ENCODE measurements at regions not wholly inside any gene's neighbourhood (a gene's known extent, or its start where the extent isn't known, plus 50 kb on each side); places are given as distances from the start of the nearest gene placed in this dataset.
"Not testable (repeated sequence)": the region's sequence is repeated elsewhere in the genome, so short reads cannot be mapped to it uniquely, and the experiment has no call there.

DNA sequence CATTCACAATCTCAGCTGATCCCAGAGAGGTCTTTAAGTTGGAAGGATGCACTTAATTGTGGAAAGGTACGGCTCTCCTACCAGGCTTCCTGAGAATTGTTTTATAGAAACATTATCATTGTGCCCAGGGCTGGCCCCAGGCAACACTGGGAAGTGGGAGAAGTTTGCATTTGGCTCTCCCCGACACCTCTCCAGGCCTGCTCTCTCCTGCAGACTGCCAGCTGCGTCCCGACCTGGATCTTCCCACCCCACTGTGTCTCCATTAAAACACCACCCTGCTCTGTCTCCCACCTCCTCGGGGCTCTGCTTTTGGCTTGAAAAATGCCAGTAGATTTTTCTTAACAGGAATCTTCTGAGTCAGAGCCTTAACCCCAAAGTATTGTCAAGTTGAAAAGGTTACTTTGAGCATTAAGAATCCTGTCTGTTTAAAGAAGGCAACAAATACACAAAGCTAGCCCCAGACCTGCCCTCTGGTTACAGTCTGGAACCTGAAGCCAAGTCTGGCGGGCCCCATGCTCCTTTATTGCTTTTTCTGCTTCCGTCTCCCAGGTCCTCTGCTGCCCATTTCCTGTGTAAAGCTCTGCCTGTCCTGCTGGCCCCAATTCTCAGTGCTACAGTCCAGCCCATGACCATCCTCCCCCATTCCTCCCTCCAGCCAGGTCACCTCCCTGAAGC lies 530.2 kb downstream of the SOX6 start:
- no peak for DNase-seq

DNA sequence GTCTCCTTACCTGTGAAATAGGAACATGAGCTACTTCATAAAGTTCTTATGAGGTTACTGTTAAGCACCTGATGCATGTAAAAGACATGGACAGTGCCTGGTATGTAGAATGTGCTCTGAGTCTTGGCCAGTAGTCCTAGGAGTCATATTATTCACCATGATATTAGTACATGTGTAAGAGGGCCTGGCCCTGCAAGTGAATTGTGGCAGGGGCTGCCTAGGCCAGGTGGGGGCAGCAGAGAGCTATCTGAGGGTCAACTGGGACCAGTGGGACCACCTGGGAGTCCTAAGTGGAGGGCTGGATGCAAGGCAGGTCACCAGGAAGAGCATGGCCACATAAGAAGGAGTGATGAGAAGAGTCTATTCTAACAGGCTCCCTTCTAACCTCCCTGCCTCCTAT lies 529.5 kb downstream of the SOX6 start:
- peak; percentile 40 for DNase-seq

DNA sequence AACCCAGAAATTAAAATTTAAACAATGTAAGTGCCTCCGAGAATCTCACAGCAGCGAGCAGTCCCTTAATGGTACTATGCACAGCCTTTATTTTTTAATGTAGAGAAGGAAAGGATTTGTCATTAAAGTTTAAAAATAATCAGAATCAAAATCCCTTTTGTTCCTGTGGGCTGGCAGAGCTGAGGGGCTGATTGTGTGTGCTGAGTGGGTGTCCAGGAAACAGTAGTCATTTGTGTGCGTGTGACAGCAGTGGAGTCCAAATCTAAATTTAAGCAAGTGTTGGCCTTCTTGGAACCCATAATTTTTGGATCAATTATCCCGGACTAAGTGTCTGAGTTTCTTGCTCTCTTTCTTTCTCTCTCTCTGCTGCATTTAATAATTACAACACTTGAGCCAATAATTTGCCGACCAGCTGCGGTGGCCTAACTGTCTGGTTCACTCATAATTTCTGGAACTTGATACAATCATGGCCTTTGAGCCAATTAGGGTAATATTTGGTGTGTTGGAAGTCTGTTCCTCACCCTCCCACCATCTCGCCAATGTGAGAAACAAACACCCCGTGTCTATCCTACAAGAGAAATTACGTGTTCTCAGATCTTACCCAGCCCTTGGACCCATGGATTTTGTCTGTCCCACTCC lies 528.0 kb downstream of the SOX6 start:
- no peak for DNase-seq

DNA sequence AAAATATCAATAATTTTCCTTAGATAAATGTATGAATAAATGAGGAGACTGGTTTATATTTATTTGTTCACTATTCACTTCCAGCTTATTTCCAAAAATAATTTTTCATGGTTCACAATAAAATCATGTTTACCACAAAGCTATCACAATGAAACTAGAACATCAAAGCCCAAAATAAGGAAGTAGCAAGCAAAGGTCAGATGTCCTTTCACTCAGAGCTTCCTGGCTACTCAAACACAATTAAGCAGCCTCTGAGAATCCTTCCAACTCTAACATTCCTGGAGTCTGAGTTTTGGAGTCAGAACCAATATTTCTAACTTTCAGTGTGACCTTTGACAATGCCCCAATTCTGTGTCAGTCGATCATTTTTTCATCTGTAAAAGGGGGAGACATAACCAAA lies 527.0 kb downstream of the SOX6 start:
- no peak for DNase-seq

DNA sequence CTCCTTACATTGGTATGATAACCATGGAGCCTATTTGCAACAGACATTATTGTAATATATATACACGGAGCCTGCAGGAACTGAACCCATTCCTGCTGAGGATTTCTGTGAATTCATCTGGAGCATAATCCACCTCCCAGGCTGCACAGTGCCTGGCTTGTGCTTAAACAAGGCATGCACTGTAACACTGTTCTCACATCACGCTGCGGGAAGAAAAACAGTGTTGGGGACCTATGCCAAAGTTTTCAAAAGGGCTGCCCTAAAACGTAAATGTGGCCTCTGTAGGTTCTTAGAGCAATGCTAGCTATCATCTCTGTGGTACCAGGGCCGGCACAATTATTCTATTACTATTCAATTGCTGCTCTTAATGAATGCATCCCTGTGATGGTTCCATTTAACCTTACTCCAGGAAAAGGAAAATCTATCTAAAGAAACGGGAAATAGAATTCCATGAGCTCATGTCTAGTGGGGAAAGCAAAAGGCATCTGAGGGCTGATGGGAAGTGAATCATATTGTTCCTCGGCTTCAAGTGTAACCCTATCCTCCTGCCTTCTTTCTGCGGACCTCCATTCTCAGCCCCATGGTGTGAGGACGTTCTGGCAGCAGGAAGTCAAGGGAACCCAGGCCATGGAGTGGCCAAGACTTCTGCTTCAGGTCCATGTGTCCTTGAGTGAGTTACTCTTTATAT lies 525.5 kb downstream of the SOX6 start:
- DNase-seq, result no peak

DNA sequence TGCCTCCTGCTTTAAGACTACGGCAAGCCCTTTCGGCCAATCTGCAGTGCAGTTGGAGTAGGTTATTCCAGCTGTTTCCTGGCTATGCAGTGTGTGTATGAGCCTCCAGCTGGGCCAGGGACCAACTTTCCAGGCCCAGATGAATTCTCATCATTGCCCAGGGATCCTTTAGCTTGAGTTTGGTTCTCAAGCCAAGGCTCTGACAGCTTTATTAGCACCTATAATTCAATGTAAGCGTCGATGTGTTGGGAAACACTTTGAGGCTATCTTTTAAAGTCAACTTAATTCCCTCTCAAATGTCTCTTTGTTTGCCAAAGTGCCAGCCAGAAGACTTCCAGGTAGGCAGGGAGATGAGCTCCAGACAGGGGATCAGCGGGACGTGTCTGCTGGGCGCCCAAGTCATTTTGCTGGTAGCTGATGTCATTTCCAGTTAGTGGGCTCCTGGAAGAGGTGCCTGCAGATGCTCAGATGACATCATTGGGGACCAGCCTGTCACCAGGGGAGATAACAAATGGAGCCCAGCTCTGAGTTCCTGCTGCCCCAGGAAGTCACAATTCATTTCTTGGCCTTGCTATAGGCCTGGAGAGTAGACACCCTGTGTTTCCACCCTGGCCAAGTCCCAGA lies 520.4 kb downstream of the SOX6 start:
- no peak for DNase-seq

DNA sequence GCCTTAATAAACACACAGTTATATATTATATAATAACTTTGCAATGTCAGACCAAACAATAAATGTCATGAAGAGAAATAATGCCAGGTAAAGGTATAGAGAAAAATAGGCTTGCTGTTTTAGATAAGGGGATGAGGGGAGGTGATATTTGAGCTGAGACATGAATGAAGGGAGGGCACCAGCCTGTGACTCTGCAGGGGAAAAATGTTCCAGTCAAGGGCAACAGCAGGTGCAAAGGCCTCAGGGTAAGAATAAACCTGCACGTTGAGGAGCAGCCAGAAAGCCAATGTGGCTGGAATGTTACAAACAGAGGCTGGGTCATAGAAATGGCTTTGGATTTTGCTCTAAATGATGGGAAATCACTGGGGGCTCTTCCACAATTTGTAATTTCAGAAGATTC lies 519.6 kb downstream of the SOX6 start:
- DNase-seq, result no peak

DNA sequence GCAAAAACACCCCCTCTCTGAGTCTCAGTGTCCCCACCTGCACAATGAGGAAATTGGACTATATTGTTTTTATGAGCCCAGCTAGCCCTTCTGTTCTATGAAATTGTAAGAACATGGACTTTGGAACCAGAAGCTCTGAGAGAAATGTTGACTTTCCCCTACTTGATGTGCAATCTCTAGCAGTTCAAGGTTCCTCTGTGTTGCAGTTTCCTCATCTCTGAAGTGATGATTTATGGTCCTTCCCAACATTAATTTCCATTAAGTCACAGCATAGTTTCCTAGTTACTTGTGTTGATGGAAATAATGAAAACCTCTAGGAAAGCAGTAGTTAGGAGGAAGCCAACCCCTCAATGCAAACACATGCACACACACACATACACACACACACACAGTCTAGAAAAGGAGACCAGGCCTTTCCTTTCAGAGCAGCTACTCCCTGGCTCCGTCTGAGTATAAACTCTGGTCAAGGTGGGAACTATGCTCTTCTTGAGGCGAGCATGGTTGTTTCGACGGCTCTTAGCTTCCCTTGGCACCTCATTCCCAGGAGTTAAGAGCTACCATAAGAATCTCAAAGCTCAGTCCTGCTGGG lies 518.4 kb downstream of the SOX6 start:
- DNase-seq, result no peak

DNA sequence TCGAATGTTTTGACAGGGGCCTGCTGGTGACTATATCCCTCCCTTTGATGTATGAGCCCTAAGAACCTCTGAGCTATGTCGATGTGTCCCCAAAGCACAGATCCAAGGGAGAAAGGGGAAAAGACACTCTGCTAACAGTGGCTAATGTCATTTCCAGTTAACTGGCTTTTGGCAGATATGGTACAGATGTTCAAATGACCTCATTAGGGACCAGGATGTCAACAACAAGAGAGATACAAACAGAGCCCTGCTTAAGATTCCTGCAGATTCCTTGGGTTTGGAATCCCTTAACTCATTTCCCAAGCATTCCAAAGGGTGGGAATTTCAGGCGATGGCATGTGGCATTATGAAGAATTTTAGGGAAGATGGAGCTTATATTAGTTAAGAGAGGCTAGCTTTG lies 517.3 kb downstream of the SOX6 start:
- DNase-seq, result no peak

DNA sequence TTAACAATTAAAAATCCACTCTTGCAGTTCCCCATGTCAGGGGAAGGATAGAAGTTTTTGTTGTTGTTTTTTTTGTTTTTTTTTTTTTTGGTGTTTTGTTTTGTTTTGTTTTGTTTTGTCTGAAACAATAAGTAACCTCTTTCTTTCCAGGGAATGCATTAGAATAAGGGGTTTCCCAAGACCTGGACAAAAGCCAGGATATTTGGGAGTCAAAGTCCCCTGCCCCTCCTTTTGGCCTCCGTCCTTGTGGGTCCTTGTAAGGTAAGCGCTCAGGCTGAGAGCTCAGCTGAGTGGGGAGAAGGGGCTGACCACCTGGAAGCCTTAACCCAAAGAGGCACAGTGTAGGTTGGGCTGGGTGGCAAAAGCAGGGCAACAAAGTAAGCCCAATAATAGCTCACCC lies 515.4 kb downstream of the SOX6 start:
- no peak for DNase-seq

DNA sequence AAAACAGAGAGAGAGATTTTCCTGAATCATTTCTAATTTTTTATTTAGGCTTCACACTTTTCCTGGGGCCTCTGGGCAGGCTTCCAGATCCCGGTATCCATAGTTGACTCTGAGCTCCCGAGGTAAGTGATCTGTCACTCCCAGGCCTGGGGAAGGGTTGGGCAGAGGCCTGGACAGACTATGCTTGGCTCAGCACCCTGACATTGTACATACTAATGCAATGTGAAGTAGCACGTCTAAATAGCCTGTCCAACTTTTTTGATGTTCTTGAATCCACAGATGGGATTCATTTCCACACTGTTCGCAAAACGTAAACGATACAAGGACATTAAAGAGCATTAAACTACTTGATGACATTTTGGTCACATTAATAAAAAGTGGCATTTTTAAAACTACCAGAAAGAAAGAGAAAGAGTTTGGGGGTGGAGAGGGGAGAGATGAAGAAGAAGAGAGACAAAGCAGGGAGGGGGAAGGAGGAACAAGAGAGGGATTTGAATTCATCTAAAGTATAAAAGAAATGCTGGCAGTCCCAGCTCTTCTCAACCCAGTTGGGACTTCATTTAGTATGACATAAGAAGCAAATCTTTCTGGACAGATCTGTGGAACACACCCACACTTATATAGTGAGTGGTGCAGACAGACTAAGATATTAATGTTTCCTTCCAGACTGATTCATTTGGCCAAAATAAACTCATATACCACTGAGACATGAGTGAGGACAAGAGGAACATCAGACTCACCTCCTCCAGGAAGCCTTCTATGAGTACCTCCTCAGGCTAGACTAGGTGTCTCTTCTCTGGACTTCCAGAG lies 514.2 kb downstream of the SOX6 start:
- no peak for DNase-seq

DNA sequence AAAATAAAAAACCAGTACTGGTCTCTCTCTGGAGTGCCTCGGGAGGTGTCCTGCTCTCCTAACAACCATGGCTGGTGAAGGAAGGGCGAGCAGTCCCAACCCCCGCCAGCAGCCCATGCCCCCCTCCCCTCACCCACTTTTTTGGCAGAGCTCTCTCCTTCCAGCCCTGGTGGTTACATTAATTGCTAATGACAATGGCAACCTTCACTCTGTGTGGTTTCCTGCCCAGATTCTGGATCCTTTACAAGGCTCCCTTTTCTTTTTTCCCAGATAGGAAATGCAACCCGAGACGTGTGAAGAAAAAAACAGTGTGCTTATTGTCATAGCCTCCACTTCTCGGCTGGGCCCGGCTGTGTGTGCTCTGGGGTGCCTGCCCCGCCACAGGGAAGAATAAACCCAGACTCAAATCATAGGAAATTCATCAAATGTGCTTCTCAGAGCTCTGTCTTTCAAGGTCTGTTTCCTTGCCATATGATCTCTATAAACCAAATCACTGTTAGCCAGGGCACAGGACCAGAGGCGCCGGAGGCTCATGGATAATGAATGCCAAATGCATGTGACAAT lies 513.0 kb downstream of the SOX6 start:
- no peak for DNase-seq

DNA sequence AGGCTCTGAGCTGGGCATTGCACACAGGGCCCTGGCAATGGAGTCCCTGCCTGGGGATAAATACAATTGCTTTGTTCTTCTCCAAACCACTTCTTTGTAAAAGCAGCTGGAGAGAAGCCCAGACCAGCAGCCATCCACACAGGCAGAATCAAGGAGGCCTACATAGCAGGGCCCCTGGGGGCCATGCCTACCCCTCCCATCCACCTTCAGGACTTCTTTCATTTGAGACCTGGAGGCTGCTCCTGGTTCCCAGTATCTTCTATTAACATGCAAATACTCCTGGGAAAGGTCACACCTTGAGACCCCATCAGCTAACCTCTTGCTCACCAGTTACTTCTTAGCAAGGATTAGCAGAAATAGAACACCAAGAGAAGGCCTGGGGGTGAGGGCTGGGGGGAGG lies 511.1 kb downstream of the SOX6 start:
- no peak for DNase-seq

DNA sequence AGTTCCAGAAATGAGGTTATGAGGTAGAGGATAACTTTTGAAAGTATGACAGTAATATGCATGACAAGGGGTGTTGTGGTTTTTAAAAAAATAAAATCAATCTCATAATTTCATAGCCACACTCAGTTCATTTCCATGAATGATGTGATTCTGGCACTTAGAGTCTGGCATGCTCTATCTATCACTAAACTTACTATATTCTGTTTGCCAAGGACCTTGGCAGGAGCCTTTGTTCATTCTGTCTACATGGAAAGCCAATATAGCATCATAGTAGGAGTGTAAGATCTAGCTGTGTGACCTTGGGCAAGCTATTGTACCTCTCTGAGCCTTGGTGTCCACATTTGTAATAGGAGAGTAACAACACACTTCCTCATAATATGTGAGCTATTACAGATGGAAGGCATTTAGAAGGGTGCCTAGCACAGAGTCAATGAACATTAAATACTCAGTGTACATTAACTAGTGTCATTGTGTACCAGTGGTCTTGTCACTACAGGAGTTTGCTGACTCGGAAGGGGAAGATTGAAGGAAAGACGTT lies 507.6 kb downstream of the SOX6 start:
- DNase-seq, result no peak

DNA sequence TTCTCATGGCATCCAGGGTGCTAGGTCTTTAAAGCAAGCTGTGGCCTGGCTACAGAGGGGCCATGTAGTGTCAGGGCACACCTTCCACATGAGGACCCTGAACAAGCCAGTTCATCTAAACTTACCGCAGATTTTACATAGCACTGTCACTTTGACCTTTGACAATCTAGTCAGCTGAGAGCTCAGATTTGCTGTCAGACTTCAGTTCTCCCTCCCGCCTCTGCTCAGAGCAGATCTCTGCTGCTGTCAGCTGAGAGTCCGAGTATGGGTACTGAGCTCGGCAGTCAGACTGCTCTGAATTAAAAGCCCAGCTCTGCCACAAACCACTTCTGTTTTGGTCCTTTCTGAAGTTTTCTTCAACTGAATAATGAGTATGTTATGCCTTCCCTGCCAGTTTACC lies 507.1 kb downstream of the SOX6 start:
- no peak for DNase-seq

DNA sequence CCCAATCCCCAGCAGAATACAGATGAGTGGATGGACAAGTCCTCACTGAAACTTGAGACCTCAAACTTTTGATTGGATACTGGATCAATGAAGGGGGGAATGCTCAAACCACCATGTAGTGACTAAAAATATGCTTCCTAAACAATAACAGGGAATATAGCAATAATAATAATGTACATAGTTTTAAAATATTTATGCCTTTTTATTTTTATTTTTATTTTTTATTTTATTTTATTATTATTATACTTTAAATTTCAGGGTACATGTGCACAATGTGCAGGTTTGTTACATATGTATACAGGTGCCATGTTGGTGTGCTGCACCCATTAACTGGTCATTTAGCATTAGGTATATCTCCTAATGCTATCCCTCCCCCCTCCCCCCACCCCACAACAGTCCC lies 506.0 kb downstream of the SOX6 start:
- DNase-seq, result not testable (repeated sequence)

DNA sequence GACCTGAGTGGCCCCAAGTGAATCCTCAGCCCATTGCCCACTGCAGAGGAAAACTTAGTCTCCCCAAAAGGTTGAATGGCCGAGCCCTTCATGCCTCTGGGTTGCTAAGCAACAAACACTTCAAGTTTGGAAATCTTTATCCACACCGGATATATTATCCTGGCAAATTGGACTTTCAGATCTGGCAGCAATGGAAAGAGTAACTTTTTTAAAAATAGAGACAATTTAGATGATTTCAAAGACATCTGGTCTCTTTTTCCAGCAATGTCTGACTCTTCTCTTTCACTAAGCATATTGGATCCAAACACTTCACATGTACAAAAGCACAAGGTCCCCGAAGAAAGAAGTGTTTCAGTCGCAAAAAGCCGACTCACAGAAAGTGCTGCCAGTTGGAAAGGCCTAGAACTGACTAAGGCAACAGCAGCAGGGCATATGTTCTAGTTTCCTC lies 505.3 kb downstream of the SOX6 start:
- DNase-seq, result no peak

DNA sequence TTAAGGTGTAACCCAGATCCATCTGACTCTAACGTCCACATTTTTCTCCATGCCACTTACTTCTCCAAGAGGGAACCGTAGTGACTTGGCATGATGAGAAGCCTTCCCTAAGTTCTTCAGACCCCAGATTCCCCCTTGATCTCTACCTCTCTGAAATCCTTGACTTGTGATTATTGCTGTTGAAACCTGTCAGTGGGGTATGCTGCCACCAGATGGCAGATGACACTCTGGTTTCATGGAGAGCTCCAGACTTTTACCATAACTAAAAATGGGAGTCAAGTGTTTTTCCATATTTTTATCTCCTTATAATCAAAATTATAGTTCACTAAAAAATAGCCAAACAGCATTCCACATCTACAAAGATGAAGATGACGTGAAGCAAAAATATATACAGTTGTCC lies 504.2 kb downstream of the SOX6 start:
- no peak for DNase-seq

DNA sequence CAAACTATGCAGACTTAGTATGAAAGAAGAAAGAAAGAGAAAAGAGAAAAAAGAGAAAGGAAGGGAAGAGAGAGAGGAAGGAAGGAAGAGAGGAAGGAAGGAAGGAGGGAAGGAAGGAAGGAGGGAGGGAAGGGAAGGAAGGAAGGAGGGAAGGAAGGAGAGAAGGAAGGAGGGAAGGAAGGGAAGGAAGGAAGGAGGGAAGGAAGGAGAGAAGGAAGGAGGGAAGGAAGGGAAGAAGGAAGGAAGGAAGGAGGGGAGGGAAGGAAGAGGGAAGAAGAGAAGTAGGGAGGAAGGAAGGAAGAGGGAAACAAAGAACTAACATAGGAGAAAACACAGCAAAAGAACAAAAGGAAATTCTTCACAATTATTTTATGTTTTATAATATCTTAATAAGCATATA lies 502.1 kb downstream of the SOX6 start:
- no peak for DNase-seq

DNA sequence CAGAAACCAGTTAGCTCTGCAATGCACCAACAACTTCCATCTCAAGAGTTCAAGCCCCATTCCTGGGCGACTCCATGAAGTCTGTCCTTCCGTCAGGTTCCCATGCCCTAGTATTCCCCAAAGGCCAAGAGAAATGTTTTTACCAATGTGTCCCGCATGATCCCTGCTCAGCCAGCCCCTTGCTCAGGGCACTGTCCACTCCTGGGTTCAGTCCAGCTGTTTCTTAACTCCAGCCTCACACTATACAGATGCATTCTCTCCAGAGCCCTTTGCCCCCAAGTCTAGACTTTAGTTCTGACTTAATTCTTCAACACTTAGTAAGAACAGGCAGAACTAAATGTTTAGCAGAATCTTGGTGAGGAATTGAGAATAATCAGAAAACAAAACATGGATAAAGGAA lies 497.5 kb downstream of the SOX6 start:
- no peak for DNase-seq

DNA sequence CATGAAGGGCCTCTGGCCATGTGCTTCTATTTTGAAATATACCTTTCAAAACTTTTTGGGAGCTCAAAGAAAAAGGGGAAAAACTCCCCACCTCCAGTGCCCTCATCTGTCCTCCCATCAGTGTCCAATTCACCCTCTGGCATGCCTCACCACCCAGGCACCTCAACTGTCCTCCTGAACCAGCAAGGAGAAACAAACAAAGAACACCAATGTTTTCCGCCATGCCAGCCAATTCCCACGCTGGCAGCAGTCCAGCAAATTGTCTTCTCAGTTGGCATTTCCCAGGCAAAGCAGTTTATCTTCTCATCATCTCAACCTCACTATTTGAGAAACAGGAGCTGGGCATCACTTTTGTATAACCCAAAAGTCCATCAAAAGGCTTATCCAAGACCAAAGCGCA lies 496.9 kb downstream of the SOX6 start:
- DNase-seq, result no peak

DNA sequence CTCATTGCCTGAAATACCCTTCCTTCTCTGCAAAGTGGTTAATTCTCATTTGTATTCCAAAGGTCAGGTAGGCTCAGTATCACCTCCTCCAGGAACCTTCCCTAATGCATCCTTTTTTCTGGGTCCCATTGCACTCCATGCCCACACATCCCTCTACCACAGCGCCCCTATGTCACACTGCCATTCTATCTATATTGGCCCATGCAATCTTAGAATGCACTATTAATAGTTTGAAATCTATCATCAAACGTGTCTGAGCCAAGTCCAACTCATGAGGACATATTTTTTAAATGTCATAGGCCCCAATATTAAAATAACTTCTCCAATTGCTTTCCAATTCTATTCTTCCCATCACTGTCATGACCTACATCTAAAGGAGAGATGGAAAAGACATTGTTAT lies 495.1 kb downstream of the SOX6 start:
- no peak for DNase-seq
